GM19467 (cell line): ENCODE measurements at regions not wholly inside any gene's neighbourhood (a gene's known extent, or its start where the extent isn't known, plus 50 kb on each side); places are given as distances from the start of the nearest gene placed in this dataset.

Experiments used
- ATAC-seq: cut with Tn5 transposase; IDR thresholded peaks from one replicate; pipeline ENCODE4 v1.9.1; 2021; ENCODE audit warnings: mild to moderate bottlenecking, moderate library complexity; ENCODE audit not compliant: unreplicated experiment

DNA sequence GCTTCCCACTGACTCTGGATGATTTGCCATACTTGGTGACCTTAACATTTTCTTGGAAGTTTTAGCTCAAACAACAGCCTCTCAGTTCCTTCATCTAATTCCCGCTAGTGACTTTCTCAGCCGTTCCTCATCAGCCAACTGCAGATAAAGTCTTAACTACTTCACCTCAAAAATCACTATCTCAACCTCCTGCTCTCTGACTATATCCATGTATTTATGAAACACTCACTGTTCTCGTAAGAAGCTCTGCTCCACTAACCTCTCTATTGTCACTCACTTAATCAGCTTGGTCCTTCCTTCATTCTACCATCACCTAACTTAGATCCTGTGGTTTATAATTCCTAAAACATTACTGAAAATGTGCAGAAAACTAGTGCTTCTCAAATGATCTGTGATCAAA lies 1551.6 kb downstream of the MRPL39 start:
- ATAC-seq: no peak

GRCh38 chr21:24050231-24050630 lies 1557.0 kb downstream of the MRPL39 start:
- ATAC-seq: no peak

GRCh38 chr21:24046829-24047443 lies 1560.3 kb downstream of the MRPL39 start:
- no peak for ATAC-seq

- ATAC-seq: no peak
Measured at GRCh38 chr21:24045775-24046215, 1561.5 kb downstream of the MRPL39 start.

DNA sequence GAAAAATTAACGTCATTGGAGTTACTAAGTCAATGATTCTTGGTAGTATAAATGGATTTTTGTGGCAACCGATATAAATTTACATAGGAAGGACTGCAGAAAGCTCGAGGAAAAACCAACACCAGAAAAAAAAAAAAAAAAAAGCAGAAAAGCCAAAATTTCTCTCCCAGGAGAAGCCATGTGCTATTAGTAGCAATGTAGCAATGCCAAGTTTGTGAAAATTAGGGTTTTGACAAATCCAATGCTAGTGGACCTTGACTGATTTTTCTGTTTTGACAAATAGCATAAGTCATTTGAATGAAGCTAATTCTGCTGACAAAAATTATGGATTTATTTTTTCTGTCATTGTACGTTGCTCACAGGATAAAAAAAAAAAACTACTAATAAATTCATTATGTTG lies 1561.9 kb downstream of the MRPL39 start:
- no peak for ATAC-seq

- no peak for ATAC-seq
Measured at GRCh38 chr21:24042687-24043086, 1564.6 kb downstream of the MRPL39 start.

DNA sequence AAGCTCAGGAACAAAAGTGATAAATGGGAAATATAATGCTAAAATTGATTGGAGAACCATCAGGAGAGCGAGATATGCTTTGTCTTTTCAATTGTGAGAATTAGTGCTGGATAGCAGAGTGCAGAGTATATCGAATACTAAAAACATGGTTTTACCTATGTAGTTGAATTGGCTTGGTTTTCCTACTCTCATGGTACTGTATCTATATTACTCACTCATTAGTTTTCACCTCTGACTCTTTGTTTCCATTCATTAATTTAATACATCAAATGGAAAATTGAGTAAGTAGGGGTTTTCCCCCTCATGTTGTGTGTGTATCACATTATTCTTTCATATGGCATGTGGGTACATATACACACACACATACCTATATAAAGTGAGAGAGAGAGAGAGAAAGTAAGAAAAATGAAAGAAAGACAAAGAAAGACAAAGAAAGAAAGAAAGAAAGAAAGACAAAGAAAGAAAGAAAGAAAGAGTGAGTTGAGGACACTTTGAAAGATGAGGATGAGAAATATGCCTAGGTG lies 1574.5 kb downstream of the MRPL39 start:
- ATAC-seq: no peak

DNA sequence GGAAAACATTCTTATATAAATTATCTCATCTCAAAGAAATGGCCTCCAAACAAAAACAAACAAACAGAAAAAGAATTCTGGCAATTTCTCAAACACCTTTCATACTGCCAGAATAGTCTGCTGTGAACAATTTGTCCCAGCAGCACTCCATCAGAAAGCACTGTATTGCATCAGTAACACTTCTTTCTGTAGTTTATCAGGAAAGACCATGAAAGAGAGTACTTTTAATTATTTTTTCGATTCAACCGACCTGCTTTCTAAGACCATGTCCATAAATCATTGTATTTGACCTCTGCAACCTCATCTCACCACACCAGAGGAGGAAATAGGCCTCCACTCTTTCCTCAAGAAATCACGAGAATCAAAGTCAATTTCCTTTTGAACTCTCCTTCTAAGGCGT lies 1579.9 kb downstream of the MRPL39 start:
- no peak for ATAC-seq

- ATAC-seq: no peak
Measured at GRCh38 chr21:24025101-24025500, 1582.2 kb downstream of the MRPL39 start.

DNA sequence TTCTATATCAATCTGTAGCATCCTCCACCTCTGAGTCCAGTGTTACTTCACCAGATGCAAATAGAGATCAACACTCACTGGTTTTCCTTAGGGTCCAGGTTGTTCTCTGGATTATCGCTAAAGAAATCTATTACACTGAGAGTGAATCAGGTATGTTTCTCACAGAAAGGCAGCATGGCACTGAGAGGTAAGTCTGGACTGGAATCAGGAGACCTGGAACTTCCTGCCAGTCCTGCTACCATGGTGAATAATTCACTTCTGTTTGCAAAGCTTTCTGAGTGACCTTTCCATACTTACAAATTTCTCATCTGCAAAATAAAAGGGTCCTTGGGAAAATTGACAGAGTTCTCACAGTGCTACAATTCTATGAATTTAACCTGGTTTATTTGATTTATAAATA lies 1583.3 kb downstream of the MRPL39 start:
- ATAC-seq: no peak

- ATAC-seq: no peak
Measured at GRCh38 chr21:24023402-24023801, 1583.9 kb downstream of the MRPL39 start.

DNA sequence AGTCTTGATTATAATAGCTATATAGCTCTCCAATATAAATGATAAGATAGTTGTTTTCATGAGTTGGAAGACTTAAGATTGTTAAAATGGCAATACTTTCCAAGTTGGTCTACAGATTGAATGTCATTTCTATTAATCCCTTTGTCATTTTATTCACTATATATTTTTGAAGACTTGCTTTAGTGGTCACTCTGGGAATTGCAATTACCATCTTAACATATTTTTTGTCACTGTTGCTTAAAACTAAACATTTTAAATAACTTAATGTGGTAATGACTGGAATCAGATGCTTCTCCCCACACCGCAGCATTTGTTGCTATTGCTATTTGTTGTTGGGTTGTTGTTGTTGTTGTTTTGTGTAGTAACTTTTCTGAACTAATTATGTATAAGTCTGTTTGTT lies 1592.9 kb downstream of the MRPL39 start:
- no peak for ATAC-seq

DNA sequence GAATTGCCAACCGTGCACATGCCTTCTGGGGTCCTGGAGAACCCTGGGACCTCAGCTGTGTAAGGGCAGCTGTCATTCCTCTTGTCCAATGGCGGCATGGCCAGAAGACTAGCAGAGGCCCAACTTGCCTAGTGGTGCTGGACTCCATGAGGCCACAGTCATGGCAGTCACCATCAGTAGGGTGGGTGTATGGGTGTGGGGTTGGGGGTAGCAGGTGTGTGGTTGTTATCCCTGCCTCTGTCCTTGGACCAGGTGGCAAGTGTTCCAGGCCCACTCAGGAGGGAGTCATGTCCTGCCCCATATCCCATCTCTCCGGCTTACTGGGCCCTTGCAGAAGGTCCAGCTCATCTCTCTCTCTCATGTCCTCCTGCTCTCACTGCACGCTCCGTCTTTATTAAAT lies 1596.2 kb downstream of the MRPL39 start:
- ATAC-seq: no peak

GRCh38 chr21:24007592-24007991 lies 1599.7 kb downstream of the MRPL39 start:
- ATAC-seq: no peak

GRCh38 chr21:23986987-23987386 lies 1620.3 kb downstream of the MRPL39 start:
- ATAC-seq: no peak

DNA sequence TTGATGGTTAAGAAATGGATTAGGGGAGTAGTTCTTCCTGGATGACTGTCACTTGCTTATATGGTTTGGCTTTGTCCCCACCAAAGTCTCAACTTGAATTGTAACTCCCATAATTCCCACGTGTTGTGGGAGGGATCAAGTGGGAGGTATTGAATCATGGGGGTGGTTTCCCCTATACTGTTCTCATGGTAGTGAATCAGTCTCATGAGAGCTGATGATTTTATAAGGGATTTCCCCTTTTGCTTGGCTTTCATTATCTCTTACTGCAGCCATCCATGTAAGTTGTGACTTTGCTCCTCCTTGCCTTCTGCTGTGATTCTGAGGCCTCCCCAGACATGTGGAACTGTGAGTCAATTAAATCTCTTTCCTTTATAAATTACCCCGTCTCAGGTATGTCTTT lies 1621.1 kb downstream of the MRPL39 start:
- ATAC-seq: no peak

- ATAC-seq: no peak
Measured at GRCh38 chr21:23982546-23982945, 1624.7 kb downstream of the MRPL39 start.

DNA sequence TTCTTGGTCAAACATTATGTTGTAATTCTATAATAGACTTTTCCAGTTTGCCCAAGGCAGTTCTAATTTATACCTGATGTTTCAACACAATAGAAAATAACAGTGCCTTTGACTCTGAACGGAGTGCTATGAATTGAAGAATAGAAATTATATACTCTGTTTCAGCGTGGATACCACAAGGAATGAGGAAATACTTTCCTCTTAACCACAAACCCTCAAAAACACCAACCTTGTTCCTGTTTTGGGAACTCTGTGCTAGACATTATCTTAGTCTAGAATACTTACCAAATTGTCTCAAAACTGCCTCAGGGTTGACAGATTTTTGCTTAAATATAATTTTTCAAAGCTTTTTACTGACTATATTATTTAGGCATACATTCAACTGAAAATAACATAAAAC lies 1629.3 kb downstream of the MRPL39 start:
- ATAC-seq: no peak

DNA sequence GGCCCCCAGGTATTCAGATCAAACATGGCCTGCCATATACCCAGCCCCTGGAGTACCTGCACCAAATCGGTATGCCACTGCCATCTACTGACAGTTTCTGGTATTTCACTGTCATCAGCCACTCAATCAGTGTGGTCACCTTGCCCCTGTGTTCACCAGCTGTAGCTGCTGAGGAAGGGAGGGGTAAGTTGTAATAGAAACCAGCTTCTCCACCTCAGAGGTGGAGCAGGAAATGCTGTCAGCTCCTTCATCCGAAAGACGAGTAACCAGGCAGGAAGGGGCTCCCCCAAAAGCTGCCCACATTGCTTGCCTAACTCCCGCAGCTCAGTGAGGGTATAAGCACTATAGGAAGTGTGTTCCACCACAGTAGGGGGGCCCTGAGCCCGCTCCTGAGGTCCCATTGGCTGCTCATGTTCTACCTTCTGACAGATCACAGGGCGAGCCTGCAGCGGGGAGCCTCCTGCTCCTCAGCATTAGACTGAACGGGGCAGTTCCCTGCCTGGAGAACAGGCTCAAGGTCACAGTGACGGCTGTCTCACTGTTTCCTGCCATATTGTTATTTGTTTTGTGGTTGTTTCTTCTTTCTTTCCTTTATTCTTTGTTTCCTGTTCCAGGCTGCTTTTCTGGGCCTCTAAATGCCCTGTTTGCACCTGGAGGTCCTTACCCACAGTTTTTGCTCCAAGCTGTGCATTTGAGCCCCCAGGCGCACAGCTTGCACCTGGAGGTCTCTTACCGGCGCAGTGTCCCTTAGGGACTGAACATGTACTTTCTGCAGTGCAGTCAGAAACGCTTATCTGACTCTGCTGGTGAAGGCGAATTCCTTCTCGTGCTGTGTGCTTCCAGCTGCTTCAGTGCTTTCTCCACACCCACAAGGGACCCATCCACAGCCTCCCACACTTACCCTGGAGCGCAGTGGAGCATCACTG lies 1638.3 kb downstream of the MRPL39 start:
- ATAC-seq: peak; percentile 95

DNA sequence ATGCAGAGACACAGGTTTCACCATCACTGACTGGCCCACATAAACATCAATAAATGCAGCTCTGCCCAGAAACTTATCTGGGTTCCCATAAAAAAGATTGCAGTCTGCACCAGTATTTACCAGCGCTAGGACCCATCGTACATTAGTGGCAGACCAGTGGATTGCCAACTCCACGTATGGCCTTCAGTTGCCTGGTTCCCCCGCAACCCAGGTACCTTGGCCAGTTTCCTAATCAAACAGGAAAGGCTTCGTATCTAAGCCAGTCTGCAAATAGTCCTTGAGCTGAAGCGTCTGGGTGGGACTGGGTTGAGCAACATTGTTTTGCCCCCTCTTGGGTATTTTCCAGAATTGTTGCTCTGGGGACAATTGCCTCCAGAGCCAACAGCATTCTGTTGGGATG lies 1639.3 kb downstream of the MRPL39 start:
- no peak for ATAC-seq

DNA sequence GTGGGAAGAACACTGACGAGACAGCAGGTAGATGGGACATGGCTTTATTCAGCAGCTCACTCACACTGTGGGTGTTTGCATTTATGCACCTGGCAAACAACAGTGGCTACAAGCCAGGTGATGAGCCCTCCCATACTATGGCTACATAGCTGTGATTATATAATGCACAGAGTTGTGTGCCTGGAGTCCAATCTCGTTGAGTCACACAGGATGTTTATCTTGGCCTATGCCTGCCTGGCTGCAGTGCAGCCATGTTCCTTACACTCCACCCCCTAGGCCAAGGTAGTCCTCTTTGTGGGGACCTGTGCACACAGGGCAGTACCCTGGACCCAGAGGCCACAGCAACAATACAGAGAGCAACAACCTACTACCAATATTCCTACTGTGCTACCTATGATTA lies 1643.8 kb downstream of the MRPL39 start:
- ATAC-seq: no peak

GRCh38 chr21:23960769-23961168 lies 1646.5 kb downstream of the MRPL39 start:
- no peak for ATAC-seq
